ENCODE measurements at regions not wholly inside any gene's neighbourhood (a gene's known extent, or its start where the extent isn't known, plus 50 kb on each side); places are given as distances from the start of the nearest gene placed in this dataset.

DNA sequence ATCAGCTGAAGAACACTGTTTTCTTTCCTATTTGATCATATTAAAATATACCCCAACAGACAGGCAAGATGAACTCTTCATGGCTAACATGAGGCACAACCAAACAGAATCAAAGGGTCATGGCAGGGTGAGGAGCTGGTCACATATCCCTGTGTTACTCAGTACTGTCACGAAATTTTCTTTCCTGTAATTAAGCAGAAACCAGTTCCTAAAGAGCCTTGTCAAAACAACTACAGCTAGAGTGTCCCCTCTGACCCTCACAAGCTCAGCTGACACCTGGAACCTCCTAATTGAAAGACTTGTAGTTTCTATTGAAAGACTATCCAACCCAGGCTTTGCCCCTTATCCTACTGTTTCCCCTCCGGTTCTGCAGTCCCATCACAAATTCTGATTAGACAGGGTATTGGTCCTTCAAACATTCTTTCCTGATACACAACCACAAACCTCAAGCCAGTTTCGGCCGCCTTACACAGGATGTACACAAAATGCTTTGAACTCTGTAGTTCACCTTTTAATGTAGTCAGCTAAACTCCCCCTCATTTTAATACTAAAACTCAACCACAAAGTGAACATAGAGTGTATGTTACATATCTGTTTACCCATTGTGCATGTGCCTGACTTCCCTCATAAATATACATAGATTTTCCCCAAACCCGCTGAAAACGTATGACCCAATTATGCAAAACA lies 651.9 kb downstream of the MRPL39 start:
- Histone ChIP-seq H3K9ac (replicated peaks in 1 of 4; ENCODE audit: extremely low read depth in 1 of 4, low read depth in 3 of 4, low read length in 3 of 4) (no peak overlapping the region), H2BK120ac (replicated peaks; ENCODE audit: low read depth, low read length) (no peak overlapping the region), H3K23ac (ENCODE audit: insufficient read length) (no peak overlapping the region), H2BK12ac (ENCODE audit: low read depth, low read length) (no peak overlapping the region), H3K18ac (ENCODE audit: extremely low read depth, low read length) (no peak overlapping the region), H2BK5ac (ENCODE audit: low read depth, low read length) (no peak overlapping the region), H3K9me3 (ENCODE audit: insufficient read depth in 2 of 2, low read depth in 1 of 2, low read length in 1 of 2) (no peaks in the 10 kb centered on the region), H3K27me3 (replicated peaks in 1 of 4; ENCODE audit: control insufficient read depth in 3 of 4, extremely low read depth in 1 of 4, insufficient read depth in 3 of 4, low read length in 3 of 4) (no peaks in the 10 kb centered on the region), H4K5ac (ENCODE audit: insufficient read length, low read depth, low read length) (no peak overlapping the region), H2AK5ac (ENCODE audit: low read depth, low read length) (no peak overlapping the region), H3K4me3 (ENCODE audit: extremely low read depth in 1 of 4, insufficient read depth in 2 of 4, low read depth in 3 of 4, low read length in 4 of 4) (no peak overlapping the region), H2AFZ (ENCODE audit: low read length) (no peak overlapping the region), H3K4me1 (replicated peaks in 1 of 4; ENCODE audit: control insufficient read depth in 3 of 4, insufficient read depth in 4 of 4, low read length in 3 of 4) (no peaks in the 10 kb centered on the region), H3K14ac (ENCODE audit: insufficient read length) (no peak overlapping the region), H3K36me3 (ENCODE audit: control insufficient read depth in 2 of 4, insufficient read depth in 4 of 4, low read length in 3 of 4) (no peaks in the 10 kb centered on the region), H4K91ac (replicated peaks; ENCODE audit: insufficient read length, low read length) (no peak overlapping the region), H3K23me2 (ENCODE audit: low read depth, low read length) (no peaks in the 10 kb centered on the region), H3K79me2 (ENCODE audit: control insufficient read depth in 1 of 2, insufficient read depth in 2 of 2, low read length in 2 of 2) (no peaks in the 10 kb centered on the region), H2BK15ac (ENCODE audit: low read length) (no peak overlapping the region), H3K4ac (replicated peaks; ENCODE audit: insufficient read length, low read depth, low read length) (no peak overlapping the region), H3K56ac (replicated peaks; ENCODE audit: insufficient read length, low read depth, low read length) (no peak overlapping the region), H3K4me2 (ENCODE audit: insufficient read depth in 1 of 2, low read depth in 2 of 2, low read length in 2 of 2) (no peak overlapping the region), H4K8ac (ENCODE audit: extremely low read depth, insufficient read depth, low read length) (no peak overlapping the region), H4K20me1 (replicated peaks in 1 of 2; ENCODE audit: control insufficient read depth in 1 of 2, insufficient read depth in 2 of 2, low read length in 2 of 2) (no peaks in the 10 kb centered on the region), H3K27ac (ENCODE audit: low read depth, low read length) (no peak overlapping the region), H3K79me1 (ENCODE audit: low read depth, low read length) (no peaks in the 10 kb centered on the region), H2BK20ac (ENCODE audit: low read length) (no peak overlapping the region)
- CTCF ChIA-PET (ENCODE audit: partially characterized antibody) = no interaction called here
- TF ChIP-seq POLR2A (IDR thresholded peaks at IDR 0.05; ENCODE audit: control extremely low read depth in 1 of 2, low read depth in 2 of 2, low read length in 2 of 2) (no peak), SP1 (IDR thresholded peaks at IDR 0.05; ENCODE audit: low read depth, low read length) (no peak), TCF12 (IDR thresholded peaks at IDR 0.05; ENCODE audit: low read depth, low read length) (no peak), NANOG (IDR thresholded peaks at IDR 0.05; ENCODE audit: insufficient read depth, low read depth, low read length, poor library complexity, severe bottlenecking) (no peak), RAD21 (IDR thresholded peaks at IDR 0.05 in 1 of 2, conservative IDR thresholded peaks at IDR 0.05 in 1 of 2; ENCODE audit: low read depth in 2 of 2, low read length in 2 of 2) (no peak), CTBP2 (IDR thresholded peaks at IDR 0.05; ENCODE audit: borderline replicate concordance, insufficient read depth, insufficient read length, low read length) (no peak), HDAC6 (IDR thresholded peaks at IDR 0.05; ENCODE audit: low read depth, low read length) (no peak), YY1 (IDR thresholded peaks at IDR 0.05; ENCODE audit: low read depth, low read length) (no peak), ATF3 (IDR thresholded peaks at IDR 0.05; ENCODE audit: insufficient read depth, low read depth, low read length) (no peak), POU5F1 (IDR thresholded peaks at IDR 0.05; ENCODE audit: low read depth, low read length) (no peak), PHF8 (conservative IDR thresholded peaks at IDR 0.05; ENCODE audit: low read depth, low read length) (no peak), CREB1 (IDR thresholded peaks at IDR 0.05) (no peak)
- WGBS, 2 experiments (ENCODE audit: extremely low coverage in 1 of 2, insufficient coverage in 1 of 2, insufficient read length in 1 of 2, insufficient replicate concordance in 2 of 2, low coverage in 1 of 2, low lambda C conversion rate in 2 of 2, missing lambda C conversion rate in 1 of 2) = 76% methylated on average over 6 of the region's 6 CpGs; no CpG with 5 or more reads in 1 of the 2 experiments
- DNase-seq (ENCODE audit: low read depth in 1 of 2, low spot score in 2 of 2) (no peak), FAIRE-seq (no peak)
- POLR2A ChIA-PET (ENCODE audit: partially characterized antibody) = no interaction called here
